CD4-positive, alpha-beta T cell (primary cell): ENCODE measurements at regions not wholly inside any gene's neighbourhood (a gene's known extent, or its start where the extent isn't known, plus 50 kb on each side); places are given as distances from the start of the nearest gene placed in this dataset.

Source experiments
- ATAC-seq: fragments of 200-7000 bp; cut with Tn5 transposase; one replicate; pipeline ENCODE4 v1.10.0; 2022; ENCODE audit warnings: mild to moderate bottlenecking; ENCODE audit not compliant: poor library complexity
- CTCF ChIA-PET: fragments of 350-600 bp; sonication (Branson Sonifier 250); formaldehyde crosslinking; loops from one replicate; lab custom pipeline; 2021; ENCODE audit warnings: antibody characterized with exemption, inconsistent platforms; lab: Charles Lee
- POLR2A ChIA-PET: fragments of 350-600 bp; sonication (Branson Sonifier 250); formaldehyde crosslinking; loops from one replicate; lab custom pipeline; 2021; ENCODE audit warnings: antibody characterized with exemption, inconsistent platforms; lab: Charles Lee
- DNase-seq, 14 experiments: peaks; one replicate each; pipeline ENCODE4 v3.0.0-alpha.2; 2013 to 2020; ENCODE audit warnings: mixed read lengths in 2 of 14
- H3K27ac ChIP-seq, 2 donors: one replicate each; pipeline versions ENCODE4 v1.5.1 to v1.7.0; 2013; ENCODE audit warnings: low read length in 2 of 2, low read depth in 1 of 2, mild to moderate bottlenecking in 1 of 2
- H3K27me3 ChIP-seq, 2 experiments: 1 replicate in 1 of 2; 2 replicates in 1 of 2; pipeline versions ENCODE4 v1.6.1 to v1.7.0; 2013; ENCODE audit warnings: low read length in 2 of 2, control low read depth in 1 of 2, mild to moderate bottlenecking in 1 of 2, moderate library complexity in 1 of 2; ENCODE audit not compliant: insufficient read depth in 2 of 2, control insufficient read depth in 1 of 2
- H3K36me3 ChIP-seq: one replicate; pipeline ENCODE4 v1.6.1; 2013; ENCODE audit warnings: low read length, control low read depth; ENCODE audit not compliant: insufficient read depth
- H3K4me1 ChIP-seq: one replicate; pipeline ENCODE4 v1.6.1; 2013; ENCODE audit warnings: low read length, control low read depth; ENCODE audit not compliant: insufficient read depth
- H3K4me3 ChIP-seq: one replicate; pipeline ENCODE4 v1.5.1; 2013; ENCODE audit warnings: mild to moderate bottlenecking, low read length, moderate library complexity
- H3K9me3 ChIP-seq, 2 experiments: 1 replicate in 1 of 2; 2 replicates in 1 of 2; pipeline versions ENCODE4 v1.6.1 to v1.7.0; 2013; ENCODE audit warnings: low read length in 2 of 2, mild to moderate bottlenecking in 2 of 2, control low read depth in 1 of 2, moderate library complexity in 1 of 2; ENCODE audit not compliant: control insufficient read depth in 1 of 2, insufficient read depth in 1 of 2
- H3K27ac Mint-ChIP-seq: one replicate; pipeline ENCODE4 v1.8.0; 2020; ENCODE audit warnings: mixed read lengths
- H3K27me3 Mint-ChIP-seq: one replicate; pipeline ENCODE4 v1.8.0; 2021; ENCODE audit warnings: mixed read lengths
- H3K36me3 Mint-ChIP-seq: one replicate; pipeline ENCODE4 v1.8.0; 2021; ENCODE audit warnings: low read depth, mixed read lengths
- H3K4me1 Mint-ChIP-seq: one replicate; pipeline ENCODE4 v1.8.0; 2021; ENCODE audit warnings: low read depth, mixed read lengths
- H3K4me3 Mint-ChIP-seq: one replicate; pipeline ENCODE4 v1.8.0; 2020; ENCODE audit warnings: mild to moderate bottlenecking, mixed read lengths
- H3K9me3 Mint-ChIP-seq: one replicate; pipeline ENCODE4 v1.8.0; 2020; ENCODE audit warnings: mixed read lengths
- CTCF ChIP-seq: fragments of 200-600 bp; IDR thresholded peaks from one replicate; pipeline ENCODE4 v1.8.0; 2022; ENCODE audit warnings: antibody characterized with exemption, mild to moderate bottlenecking
- intact Hi-C, 2 experiments: fragments of 100-400 bp; cut with DNase I in 1 of 2; cut with micrococcal nuclease in 1 of 2; formaldehyde crosslinking; loops; one replicate each; pipeline versions ENCODE4 v1.15.1 to v1.9.0; 2023 to 2025; cut with DNase I, micrococcal nuclease

GRCh38 chr14:61153431-61153830, 127.7 kb downstream of the TMEM30B start:
- no peaks in the 10 kb centered on the region for H3K4me1 ChIP-seq
- ATAC-seq (no peak), DNase-seq (no peak)
- H3K4me3 ChIP-seq: no peak overlapping the region
- no peaks in the 10 kb centered on the region for H3K9me3 ChIP-seq
- ChIA-PET POLR2A (no interaction called here), CTCF (no interaction called here)
- Mint-ChIP-seq H3K9me3 (no peaks in the 10 kb centered on the region), H3K4me1 (no peaks in the 10 kb centered on the region), H3K27me3 (peaks cover 28% of the 10 kb centered on the region), H3K36me3 (no peaks in the 10 kb centered on the region), H3K4me3 (no peak overlapping the region), H3K27ac (no peak overlapping the region)
- intact Hi-C loops: no loop called here
- H3K27me3 ChIP-seq: peaks cover 3 to 5% of the 10 kb centered on the region in 2 experiments
- no peak overlapping the region for H3K27ac ChIP-seq
- TF ChIP-seq CTCF: no peak
- no peaks in the 10 kb centered on the region for H3K36me3 ChIP-seq

GRCh38 chr14:61152851-61153364, 128.2 kb downstream of the TMEM30B start:
- H3K9me3 Mint-ChIP-seq: no peaks in the 10 kb centered on the region
- no peaks in the 10 kb centered on the region for H3K4me1 ChIP-seq
- ChIA-PET CTCF (no interaction called here), POLR2A (no interaction called here)
- H3K27ac Mint-ChIP-seq: no peak overlapping the region
- no peak overlapping the region for H3K4me3 Mint-ChIP-seq
- ATAC-seq (no peak), DNase-seq (no peak)
- H3K4me3 ChIP-seq: no peak overlapping the region
- peaks cover 28% of the 10 kb centered on the region for H3K27me3 Mint-ChIP-seq
- intact Hi-C loops: no loop called here
- no peaks in the 10 kb centered on the region for H3K36me3 Mint-ChIP-seq
- H3K36me3 ChIP-seq: no peaks in the 10 kb centered on the region
- peaks cover 3 to 5% of the 10 kb centered on the region in 2 experiments for H3K27me3 ChIP-seq
- H3K4me1 Mint-ChIP-seq: no peaks in the 10 kb centered on the region
- no peak for TF ChIP-seq CTCF
- no peaks in the 10 kb centered on the region for H3K9me3 ChIP-seq
- H3K27ac ChIP-seq: no peak overlapping the region

GRCh38 chr14:61151251-61151650, 129.9 kb downstream of the TMEM30B start:
- no peaks in the 10 kb centered on the region for H3K36me3 ChIP-seq
- peaks cover 3 to 5% of the 10 kb centered on the region in 2 experiments for H3K27me3 ChIP-seq
- H3K4me1 Mint-ChIP-seq: no peaks in the 10 kb centered on the region
- no peaks in the 10 kb centered on the region for H3K9me3 ChIP-seq
- POLR2A ChIA-PET: no interaction called here
- H3K27ac ChIP-seq: no peak overlapping the region
- H3K36me3 Mint-ChIP-seq: no peaks in the 10 kb centered on the region
- CTCF ChIA-PET: no interaction called here
- ATAC-seq (no peak), DNase-seq (no peak)
- no peak overlapping the region for H3K4me3 ChIP-seq
- intact Hi-C loops: no loop called here
- no peaks in the 10 kb centered on the region for H3K9me3 Mint-ChIP-seq
- H3K27me3 Mint-ChIP-seq: peaks cover 31% of the 10 kb centered on the region
- no peak overlapping the region for H3K4me3 Mint-ChIP-seq
- TF ChIP-seq CTCF: no peak
- no peaks in the 10 kb centered on the region for H3K4me1 ChIP-seq
- H3K27ac Mint-ChIP-seq: no peak overlapping the region
